Thoracic aorta (tissue), 2 donors: ENCODE measurements at regions not wholly inside any gene's neighbourhood (a gene's known extent, or its start where the extent isn't known, plus 50 kb on each side); places are given as distances from the start of the nearest gene placed in this dataset.

Experiments
- ATAC-seq: fragments of 150-250 bp; one replicate; pipeline ENCODE4 v1.8.0; 2017; ENCODE audit warnings: low read depth; ENCODE audit not compliant: insufficient number of reproducible peaks, low FRiP score
- DNase-seq: peaks from one replicate; pipeline ENCODE4 v3.0.0-alpha.2; 2020; ENCODE audit warnings: low spot score
- H3K27ac ChIP-seq, 2 donors: fragments of 200-600 bp; sonication (generic); 1 replicate in 1 of 2; 2 replicates in 1 of 2; pipeline ENCODE4 v1.5.1; 2016; ENCODE audit warnings: mild to moderate bottlenecking in 2 of 2, moderate library complexity in 2 of 2
- H3K27me3 ChIP-seq: fragments of 200-600 bp; sonication (generic); replicated peaks from 2 replicates; pipeline ENCODE4 v1.6.0; 2016; ENCODE audit warnings: mild to moderate bottlenecking; ENCODE audit not compliant: insufficient read depth
- H3K36me3 ChIP-seq: fragments of 200-600 bp; sonication (generic); one replicate; pipeline ENCODE4 v1.5.1; 2016
- H3K4me1 ChIP-seq, 2 donors: fragments of 200-600 bp; sonication (generic); 1 replicate in 1 of 2; 2 replicates in 1 of 2; pipeline versions ENCODE4 v1.5.1 to v1.6.0; 2016; ENCODE audit warnings: low read depth in 2 of 2, mild to moderate bottlenecking in 1 of 2; ENCODE audit not compliant: control insufficient read depth in 1 of 2
- H3K4me3 ChIP-seq: fragments of 200-600 bp; sonication (generic); 2 replicates; pipeline ENCODE4 v1.5.1; 2016; ENCODE audit warnings: mild to moderate bottlenecking
- H3K9me3 ChIP-seq: fragments of 200-600 bp; sonication (generic); 2 replicates; pipeline ENCODE4 v1.5.1; 2016
- TF ChIP-seq, protein P1 (sequence below): fragments of 200-600 bp; sonication (generic); IDR thresholded peaks from one replicate; pipeline ENCODE4 v1.5.1; 2019; ENCODE audit warnings: antibody characterized with exemption

- Histone ChIP-seq H3K27me3 (no peaks in the 10 kb centered on the region), H3K27ac (no peak overlapping the region), H3K4me3 (no peak overlapping the region), H3K9me3 (no peaks in the 10 kb centered on the region), H3K4me1 (no peaks in the 10 kb centered on the region), H3K36me3 (no peaks in the 10 kb centered on the region)
- TF ChIP-seq, protein P1, sequence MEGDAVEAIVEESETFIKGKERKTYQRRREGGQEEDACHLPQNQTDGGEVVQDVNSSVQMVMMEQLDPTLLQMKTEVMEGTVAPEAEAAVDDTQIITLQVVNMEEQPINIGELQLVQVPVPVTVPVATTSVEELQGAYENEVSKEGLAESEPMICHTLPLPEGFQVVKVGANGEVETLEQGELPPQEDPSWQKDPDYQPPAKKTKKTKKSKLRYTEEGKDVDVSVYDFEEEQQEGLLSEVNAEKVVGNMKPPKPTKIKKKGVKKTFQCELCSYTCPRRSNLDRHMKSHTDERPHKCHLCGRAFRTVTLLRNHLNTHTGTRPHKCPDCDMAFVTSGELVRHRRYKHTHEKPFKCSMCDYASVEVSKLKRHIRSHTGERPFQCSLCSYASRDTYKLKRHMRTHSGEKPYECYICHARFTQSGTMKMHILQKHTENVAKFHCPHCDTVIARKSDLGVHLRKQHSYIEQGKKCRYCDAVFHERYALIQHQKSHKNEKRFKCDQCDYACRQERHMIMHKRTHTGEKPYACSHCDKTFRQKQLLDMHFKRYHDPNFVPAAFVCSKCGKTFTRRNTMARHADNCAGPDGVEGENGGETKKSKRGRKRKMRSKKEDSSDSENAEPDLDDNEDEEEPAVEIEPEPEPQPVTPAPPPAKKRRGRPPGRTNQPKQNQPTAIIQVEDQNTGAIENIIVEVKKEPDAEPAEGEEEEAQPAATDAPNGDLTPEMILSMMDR, result no peak
- no peak for ATAC-seq
- no peak for DNase-seq
Measured at GRCh38 chr20:39283464-39283863, 321.3 kb downstream of the DHX35 start.

DNA sequence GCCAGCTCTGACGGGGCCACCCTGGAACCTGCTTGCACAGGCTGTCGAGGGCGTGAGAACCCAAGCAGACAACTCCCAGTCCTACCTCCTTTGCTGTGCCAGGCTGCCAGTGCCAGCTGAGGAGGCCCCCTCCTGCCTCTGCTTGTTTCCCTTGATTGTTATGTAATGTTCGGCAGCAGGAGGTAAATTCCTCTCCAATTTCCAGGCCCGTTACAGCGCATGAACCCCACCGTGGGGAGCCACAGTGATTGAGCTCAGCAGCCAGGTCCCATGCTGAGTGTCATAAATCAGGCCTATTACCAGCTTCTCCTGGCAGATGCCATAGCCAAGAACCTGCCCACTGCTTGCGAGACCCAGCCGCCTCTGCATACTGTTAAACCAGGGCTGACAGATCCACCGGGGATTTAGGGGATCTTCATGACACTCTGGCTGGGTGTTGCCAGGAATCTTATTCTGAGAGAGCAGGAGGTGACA is 320.5 kb downstream of the DHX35 start:
- TF ChIP-seq, protein P1, result no peak
- no peak overlapping the region for H3K4me3 ChIP-seq
- H3K4me1 ChIP-seq, result no peaks in the 10 kb centered on the region
- no peak for ATAC-seq
- no peak overlapping the region for H3K27ac ChIP-seq
- no peaks in the 10 kb centered on the region for H3K36me3 ChIP-seq
- no peak for DNase-seq
- H3K27me3 ChIP-seq, result no peaks in the 10 kb centered on the region
- no peaks in the 10 kb centered on the region for H3K9me3 ChIP-seq

DNA sequence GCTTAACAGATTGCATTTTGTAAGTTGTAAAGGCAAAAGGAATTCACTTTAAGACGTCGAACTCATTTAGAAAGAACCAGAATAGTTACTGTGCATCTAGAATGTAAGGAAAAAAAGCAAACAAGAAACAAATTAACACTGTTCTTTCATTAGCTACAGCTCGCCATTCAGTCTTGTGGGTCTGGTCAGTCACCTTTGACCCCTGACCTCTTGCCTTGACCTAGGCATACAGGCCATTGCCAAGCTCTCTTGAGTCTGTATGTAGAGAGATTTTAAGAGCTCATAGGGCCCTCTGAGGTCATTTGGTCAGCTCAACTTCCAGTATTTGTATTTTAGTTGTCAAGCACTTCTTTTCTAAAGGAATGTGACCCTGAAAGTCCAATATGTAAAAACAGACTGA is 318.7 kb downstream of the DHX35 start:
- no peaks in the 10 kb centered on the region for H3K36me3 ChIP-seq
- H3K27ac ChIP-seq, result no peak overlapping the region
- DNase-seq, result no peak
- TF ChIP-seq, protein P1, result no peak
- H3K9me3 ChIP-seq, result no peaks in the 10 kb centered on the region
- no peaks in the 10 kb centered on the region for H3K4me1 ChIP-seq
- no peak for ATAC-seq
- no peak overlapping the region for H3K4me3 ChIP-seq
- H3K27me3 ChIP-seq, result no peaks in the 10 kb centered on the region

- TF ChIP-seq, protein P1, result no peak
- Histone ChIP-seq H3K9me3 (no peaks in the 10 kb centered on the region), H3K4me1 (no peaks in the 10 kb centered on the region), H3K4me3 (no peak overlapping the region), H3K27ac (no peak overlapping the region), H3K36me3 (no peaks in the 10 kb centered on the region), H3K27me3 (no peaks in the 10 kb centered on the region)
- DNase-seq (no peak), ATAC-seq (no peak)
Measured at GRCh38 chr20:39278230-39278788, 316.2 kb downstream of the DHX35 start.

DNA sequence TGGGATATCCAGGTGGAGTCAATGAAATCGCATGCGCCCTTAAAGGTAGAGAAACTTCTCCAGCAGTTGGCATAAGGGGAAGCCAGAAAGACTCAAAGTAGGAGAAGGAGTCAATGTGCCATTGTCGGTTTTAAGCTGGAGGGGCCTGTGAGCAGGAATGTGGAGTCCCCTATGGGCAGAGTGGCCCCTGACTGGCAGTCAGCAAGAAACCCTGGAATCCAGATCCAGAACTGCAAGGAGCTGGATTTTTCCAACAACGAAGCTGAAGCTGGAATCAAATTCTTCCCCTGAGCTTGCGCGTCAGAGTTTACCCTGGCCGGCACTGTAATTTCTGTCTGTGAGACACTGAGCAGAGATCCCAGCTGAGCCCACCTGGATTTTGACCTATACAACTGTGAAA is 315.0 kb downstream of the DHX35 start:
- no peaks in the 10 kb centered on the region for H3K36me3 ChIP-seq
- no peak overlapping the region for H3K27ac ChIP-seq
- TF ChIP-seq, protein P1, result no peak
- ATAC-seq, result no peak
- no peaks in the 10 kb centered on the region for H3K4me1 ChIP-seq
- H3K27me3 ChIP-seq, result no peaks in the 10 kb centered on the region
- no peaks in the 10 kb centered on the region for H3K9me3 ChIP-seq
- DNase-seq, result no peak
- no peak overlapping the region for H3K4me3 ChIP-seq
